ENCODE measurements at regions not wholly inside any gene's neighbourhood (a gene's known extent, or its start where the extent isn't known, plus 50 kb on each side); places are given as distances from the start of the nearest gene placed in this dataset.
"Not testable (repeated sequence)": the region's sequence is repeated elsewhere in the genome, so short reads cannot be mapped to it uniquely, and the experiment has no call there.

GRCh38 chr1:120657804-120658203, 65.9 kb upstream of the NBPF26 start:
- DNase-seq (ENCODE audit: extremely low read depth in 1 of 2, low read depth in 1 of 2): not testable (repeated sequence)

DNA sequence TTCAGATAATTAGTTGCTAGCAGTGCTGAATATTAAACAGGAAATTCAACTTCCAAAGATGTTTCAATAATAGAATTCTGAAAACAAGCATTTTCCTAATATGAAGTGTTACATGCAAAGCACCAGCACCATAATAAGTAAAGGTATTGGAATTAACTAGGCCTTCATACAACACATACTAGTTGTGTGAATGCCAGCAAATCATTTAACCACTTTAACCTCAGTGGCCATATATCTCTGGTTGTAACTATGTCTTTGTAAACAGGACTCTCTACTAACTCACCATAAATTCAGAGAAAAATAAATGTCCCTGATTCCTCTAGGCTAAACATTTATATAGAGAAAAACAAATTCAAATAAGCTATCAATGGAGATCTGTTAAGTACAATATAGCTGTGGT, 65.1 kb upstream of the NBPF26 start:
- not testable (repeated sequence) for DNase-seq (ENCODE audit: extremely low read depth in 1 of 2, low read depth in 1 of 2)

- DNase-seq (ENCODE audit: extremely low read depth in 1 of 2, low read depth in 1 of 2): not testable (repeated sequence)
Observed at GRCh38 chr1:120659133-120659532, 64.6 kb upstream of the NBPF26 start.

DNA sequence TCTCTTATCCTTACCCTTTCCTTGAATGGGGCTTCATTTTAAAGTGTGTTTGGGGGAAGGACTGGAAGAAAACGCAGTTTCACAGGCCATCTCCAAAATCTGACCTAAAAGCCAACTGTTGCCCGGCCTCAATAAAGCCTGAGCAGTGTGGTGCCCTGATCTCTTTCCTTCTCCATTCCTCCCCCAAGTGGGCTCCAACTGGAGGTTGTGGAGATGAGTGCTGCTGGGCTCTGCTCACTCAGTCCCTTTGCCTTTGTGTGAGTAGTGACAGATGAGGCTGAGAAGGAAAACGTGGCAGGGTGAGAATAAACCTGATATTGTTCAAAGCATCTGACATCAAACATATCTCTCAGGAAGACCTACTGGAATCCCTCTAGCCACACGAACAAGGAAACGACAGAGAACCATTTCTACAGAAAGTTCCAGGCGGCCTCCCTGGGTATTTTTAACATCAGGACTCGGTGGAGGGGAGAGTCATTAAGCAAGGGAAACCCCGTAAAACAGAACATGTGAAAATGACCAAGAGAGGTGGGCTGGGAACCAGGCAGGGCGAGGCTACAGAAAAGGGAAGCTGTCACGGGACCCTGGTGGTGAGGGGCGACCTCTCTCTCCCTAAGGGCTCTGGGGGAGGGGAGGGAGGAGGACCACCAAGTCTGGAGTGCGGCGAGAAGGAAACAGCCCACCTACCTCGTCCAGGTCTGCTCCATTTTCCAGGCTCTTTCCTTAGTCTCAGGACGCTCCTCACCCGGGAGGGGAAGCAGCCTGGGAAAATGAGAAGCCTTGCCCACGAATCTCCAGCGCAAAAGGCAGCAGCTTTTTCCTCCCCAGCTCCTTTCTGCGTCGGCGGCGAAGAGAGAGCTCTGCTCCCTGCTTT, 59.1 kb upstream of the NBPF26 start:
- DNase-seq (ENCODE audit: extremely low read depth in 1 of 2, low read depth in 1 of 2): not testable (repeated sequence)

DNA sequence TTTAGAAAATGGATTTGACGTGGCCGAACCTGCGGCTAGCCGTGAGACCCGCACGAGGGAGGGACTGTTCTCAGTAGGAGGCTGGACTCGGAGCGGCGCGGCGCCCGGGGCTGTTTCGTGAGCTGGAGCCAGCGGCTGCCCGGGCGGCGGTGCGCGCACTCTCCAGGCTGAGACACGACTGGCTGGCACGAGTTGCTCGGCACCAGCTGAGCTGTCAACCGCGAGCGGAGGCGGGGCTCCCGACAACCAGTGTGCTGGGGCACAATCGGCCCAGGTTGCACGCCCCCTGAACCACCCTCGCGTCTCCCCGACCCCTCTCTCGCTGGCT, 58.5 kb upstream of the NBPF26 start:
- DNase-seq (ENCODE audit: extremely low read depth in 1 of 2, low read depth in 1 of 2): not testable (repeated sequence)

DNA sequence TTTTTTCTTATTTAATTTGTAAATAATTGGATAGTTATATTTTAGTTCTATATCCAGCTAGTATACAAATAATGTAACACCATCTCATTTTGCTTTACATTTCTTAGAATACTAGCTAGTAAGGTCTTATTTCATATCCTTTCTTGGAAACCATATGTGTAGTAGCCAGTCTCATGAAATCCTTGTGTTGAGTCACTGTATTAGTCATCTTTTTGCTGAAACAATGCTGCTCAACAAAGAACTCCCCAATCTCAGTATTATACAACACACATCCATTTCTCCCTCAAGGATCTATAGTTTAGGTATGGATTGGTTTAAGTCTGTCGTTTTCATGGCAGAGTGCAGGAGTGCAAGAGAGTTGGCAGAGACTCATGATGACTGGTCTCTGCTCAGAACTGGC, 55.6 kb upstream of the NBPF26 start:
- not testable (repeated sequence) for DNase-seq (ENCODE audit: extremely low read depth in 1 of 2, low read depth in 1 of 2)
